B cell (primary cell): ENCODE measurements at regions not wholly inside any gene's neighbourhood (a gene's known extent, or its start where the extent isn't known, plus 50 kb on each side); places are given as distances from the start of the nearest gene placed in this dataset.

Experiments
- ATAC-seq: fragments of 200-7000 bp; cut with Tn5 transposase; one replicate; pipeline ENCODE4 v1.10.0; 2021; ENCODE audit warnings: low read depth, mild to moderate bottlenecking, moderate number of reproducible peaks, moderate library complexity
- CTCF ChIA-PET: fragments of 350-600 bp; sonication (Branson Sonifier 250); formaldehyde crosslinking; loops from one replicate; lab custom pipeline; 2021; ENCODE audit warnings: antibody characterized with exemption, inconsistent platforms; lab: Charles Lee
- POLR2A ChIA-PET: fragments of 350-600 bp; sonication (Branson Sonifier 250); formaldehyde crosslinking; loops from one replicate; lab custom pipeline; 2021; ENCODE audit warnings: antibody characterized with exemption; lab: Charles Lee
- DNase-seq: peaks from one replicate; pipeline ENCODE4 v3.0.0; 2013
- H2AFZ ChIP-seq: 2 replicates; pipeline ENCODE4 v1.6.1; 2012; ENCODE audit warnings: mild to moderate bottlenecking, low read depth, low read length; ENCODE audit not compliant: insufficient read depth, poor library complexity, severe bottlenecking
- H3K27ac ChIP-seq, 2 donors: 1 replicate in 1 of 2; 2 replicates in 1 of 2; pipeline ENCODE4 v1.5.1; 2012 to 2013; ENCODE audit warnings: low read length in 2 of 2, mild to moderate bottlenecking in 2 of 2, moderate library complexity in 1 of 2
- H3K27me3 ChIP-seq, 4 experiments: fragments of 200-600 bp in 1 of 4; sonication (generic) in 1 of 4; replicated peaks in 1 of 4; 1 replicate in 2 of 4; 2 replicates in 2 of 4; pipeline versions ENCODE4 v1.6.1 to v1.7.0; 2013 to 2016; ENCODE audit warnings: low read length in 3 of 4, mild to moderate bottlenecking in 2 of 4, mixed read lengths in 1 of 4, moderate library complexity in 1 of 4; ENCODE audit not compliant: insufficient read depth in 4 of 4, control insufficient read depth in 3 of 4; ENCODE audit errors: control extremely low read depth in 1 of 4
- H3K36me3 ChIP-seq, 2 experiments: replicated peaks in 1 of 2; 1 replicate in 1 of 2; 2 replicates in 1 of 2; pipeline versions ENCODE4 v1.6.1 to v1.7.1; 2013; ENCODE audit warnings: low read length in 1 of 2; ENCODE audit not compliant: insufficient read depth in 2 of 2, control insufficient read depth in 1 of 2; ENCODE audit errors: control extremely low read depth in 1 of 2, extremely low read depth in 1 of 2
- H3K4me1 ChIP-seq, 2 donors: fragments of 200-600 bp in 1 of 2; sonication (generic) in 1 of 2; 1 replicate in 1 of 2; 2 replicates in 1 of 2; pipeline versions ENCODE4 v1.5.1 to v1.6.1; 2013 to 2017; ENCODE audit warnings: low read length in 2 of 2; ENCODE audit not compliant: control insufficient read depth in 2 of 2, insufficient read depth in 2 of 2
- H3K4me2 ChIP-seq: replicated peaks from 2 replicates; pipeline ENCODE3; 2012; ENCODE audit warnings: mild to moderate bottlenecking, low read depth, low read length; ENCODE audit not compliant: poor library complexity, severe bottlenecking
- H3K4me3 ChIP-seq, 5 experiments: fragments of 200-600 bp in 1 of 5; sonication (generic) in 1 of 5; 1 replicate in 3 of 5; 2 replicates in 2 of 5; pipeline versions ENCODE4 v1.5.1 to v1.7.0; 2011 to 2016; ENCODE audit warnings: low read length in 4 of 5, mild to moderate bottlenecking in 4 of 5, low read depth in 2 of 5, control low read depth in 1 of 5, moderate library complexity in 1 of 5; ENCODE audit not compliant: insufficient read depth in 1 of 5; ENCODE audit errors: control extremely low read depth in 1 of 5, extremely low read depth in 1 of 5
- H3K79me2 ChIP-seq: fragments of 200-600 bp; sonication (generic); one replicate; pipeline ENCODE4 v1.6.0; 2016; ENCODE audit warnings: low read length; ENCODE audit not compliant: control insufficient read depth, insufficient read depth
- H3K9ac ChIP-seq: fragments of 200-600 bp; sonication (generic); 2 replicates; pipeline ENCODE4 v1.6.1; 2017; ENCODE audit warnings: mild to moderate bottlenecking, low read length, moderate library complexity
- H3K9me3 ChIP-seq, 3 donors: one replicate each; pipeline versions ENCODE4 v1.6.1 to v1.7.1; 2013; ENCODE audit warnings: low read length in 2 of 3; ENCODE audit not compliant: control insufficient read depth in 2 of 3, insufficient read depth in 1 of 3; ENCODE audit errors: control extremely low read depth in 1 of 3
- H4K20me1 ChIP-seq: 2 replicates; pipeline ENCODE4 v1.6.0; 2012; ENCODE audit warnings: mild to moderate bottlenecking, low read length; ENCODE audit not compliant: insufficient read depth, control insufficient read depth, poor library complexity, severe bottlenecking
- H3K27ac Mint-ChIP-seq: one replicate; pipeline ENCODE4 v1.8.0; 2021; ENCODE audit warnings: mixed read lengths
- H3K27me3 Mint-ChIP-seq: one replicate; pipeline ENCODE4 v1.8.0; 2021; ENCODE audit warnings: mixed read lengths
- H3K4me1 Mint-ChIP-seq: one replicate; pipeline ENCODE4 v1.8.0; 2021; ENCODE audit warnings: mixed read lengths
- H3K4me3 Mint-ChIP-seq: one replicate; pipeline ENCODE4 v1.8.0; 2021; ENCODE audit warnings: mixed read lengths
- H3K9me3 Mint-ChIP-seq: one replicate; pipeline ENCODE4 v1.8.0; 2022; ENCODE audit warnings: mixed read lengths; ENCODE audit not compliant: insufficient read depth
- CTCF ChIP-seq: fragments of 200-600 bp; IDR thresholded peaks from one replicate; pipeline ENCODE4 v1.8.0; 2022; ENCODE audit warnings: antibody characterized with exemption, mild to moderate bottlenecking
- EZH2 ChIP-seq: IDR thresholded peaks from 2 replicates; pipeline ENCODE4 v1.6.1; 2012; ENCODE audit warnings: borderline replicate concordance, low read depth, mild to moderate bottlenecking, moderate library complexity, low read length; ENCODE audit not compliant: insufficient read depth, poor library complexity, severe bottlenecking
- WGBS: methylation state at CpG from one replicate; pipeline ENCODE4 v1.1.5; 2013; ENCODE audit warnings: missing lambda C conversion rate; ENCODE audit not compliant: insufficient coverage; 5-methylcytosine and 5-hydroxymethylcytosine counted together
- intact Hi-C: fragments of 100-400 bp; cut with micrococcal nuclease; formaldehyde crosslinking; loops from one replicate; pipeline ENCODE4 v1.10.0; 2022

DNA sequence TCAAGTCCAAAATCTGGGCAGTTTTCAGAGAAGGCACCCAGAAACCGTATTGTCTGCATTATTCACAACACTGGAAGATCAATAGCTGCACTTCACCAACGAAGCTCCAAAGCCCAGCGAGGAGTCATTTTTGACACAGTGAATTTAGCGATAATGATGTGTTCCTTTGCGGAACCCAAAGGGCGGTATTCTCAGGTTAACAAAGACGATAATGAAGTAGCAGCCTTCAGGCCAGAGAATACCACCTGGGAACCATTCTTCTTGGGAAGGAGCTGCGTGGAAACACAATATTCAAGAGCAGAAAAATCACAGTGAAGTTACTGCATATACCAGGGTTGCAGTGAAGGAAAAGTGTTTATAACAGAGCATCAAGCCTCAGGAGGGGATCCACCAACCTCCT lies 381.0 kb downstream of the TOX3 start:
- no peak overlapping the region for H3K27ac Mint-ChIP-seq
- TF ChIP-seq CTCF: no peak
- 66% methylated on average over 6 of the region's 8 CpGs for WGBS
- Histone ChIP-seq H3K9me3 (peaks cover 0 to 3% (median 0%) of the 10 kb centered on the region in 3 donors), H3K9ac (no peak overlapping the region), H2AFZ (no peak overlapping the region), H4K20me1 (no peaks in the 10 kb centered on the region), H3K79me2 (no peaks in the 10 kb centered on the region), H3K4me3 (no peak overlapping the region), H3K27ac (no peak overlapping the region), H3K4me1 (no peaks in the 10 kb centered on the region), H3K27me3 (no peaks in the 10 kb centered on the region), H3K4me2 (no peak overlapping the region), H3K36me3 (no peaks in the 10 kb centered on the region)
- no peaks in the 10 kb centered on the region for H3K9me3 Mint-ChIP-seq
- H3K27me3 Mint-ChIP-seq: no peaks in the 10 kb centered on the region
- CTCF ChIA-PET: no interaction called here
- H3K4me3 Mint-ChIP-seq: no peak overlapping the region
- DNase-seq (no peak), ATAC-seq (no peak)
- no peaks in the 10 kb centered on the region for H3K4me1 Mint-ChIP-seq
- intact Hi-C loops: no loop called here
- POLR2A ChIA-PET: no interaction called here

DNA sequence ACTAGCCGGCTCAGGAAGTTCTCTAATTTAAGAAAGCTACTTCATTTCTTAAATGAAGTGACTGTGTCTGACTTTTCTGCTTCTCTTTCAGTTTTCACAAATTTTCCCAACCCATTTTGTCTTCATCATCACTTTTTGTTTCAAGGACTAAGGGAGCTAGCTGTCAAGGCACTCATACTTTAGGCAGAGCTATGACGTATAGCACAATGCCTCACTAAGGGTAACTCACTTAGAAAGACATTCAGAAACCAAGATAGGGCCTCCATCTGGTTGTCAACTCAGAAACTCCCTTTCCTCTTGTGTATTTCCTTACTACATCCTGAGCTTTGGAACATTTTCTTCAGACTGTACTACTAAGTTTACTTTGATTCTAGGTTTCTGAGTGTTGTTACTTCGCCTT lies 397.9 kb downstream of the TOX3 start:
- no peak overlapping the region for H3K27ac ChIP-seq
- TF ChIP-seq EZH2 (no peak), CTCF (no peak)
- intact Hi-C loops: no loop called here
- H3K27me3 ChIP-seq: no peaks in the 10 kb centered on the region
- CTCF ChIA-PET: no interaction called here
- peaks cover 0 to 1% (median 0%) of the 10 kb centered on the region in 3 donors for H3K9me3 ChIP-seq
- WGBS: 20% methylated on average over 1 of the region's 3 CpGs
- no peak overlapping the region for H3K27ac Mint-ChIP-seq
- H3K9me3 Mint-ChIP-seq: peaks cover 4% of the 10 kb centered on the region
- H3K4me3 Mint-ChIP-seq: no peak overlapping the region
- DNase-seq (no peak), ATAC-seq (no peak)
- no peak overlapping the region for H3K4me2 ChIP-seq
- no peak overlapping the region for H3K4me3 ChIP-seq
- H4K20me1 ChIP-seq: no peaks in the 10 kb centered on the region
- no peaks in the 10 kb centered on the region for H3K36me3 ChIP-seq
- no peak overlapping the region for H3K9ac ChIP-seq
- H3K27me3 Mint-ChIP-seq: no peaks in the 10 kb centered on the region
- POLR2A ChIA-PET: no interaction called here
- no peak overlapping the region for H2AFZ ChIP-seq
- no peaks in the 10 kb centered on the region for H3K4me1 ChIP-seq
- H3K4me1 Mint-ChIP-seq: no peaks in the 10 kb centered on the region
- no peaks in the 10 kb centered on the region for H3K79me2 ChIP-seq
